K562 (cell line): ENCODE measurements at regions not wholly inside any gene's neighbourhood (a gene's known extent, or its start where the extent isn't known, plus 50 kb on each side); places are given as distances from the start of the nearest gene placed in this dataset.

Experiments used
- ATAC-seq: fragments of 200-7000 bp; cut with Tn5 transposase; 3 replicates; pipeline ENCODE4 v1.9.1; 2020; ENCODE audit warnings: moderate library complexity
- BruUV-seq: library from RNA; stranded (reverse); fragments of 400-500 nt; replicated peaks from 2 replicates; lab custom pipeline; 2021; lab: Mats Ljungman, UMichigan
- CTCF ChIA-PET: fragments of 300-600 bp; formaldehyde crosslinking; extraction: SDS; loops from one replicate; lab custom pipeline; 2021; ENCODE audit warnings: low intra/inter-chr PET ratio; lab: Yijun Ruan, JAX
- POLR2A ChIA-PET: fragments of 300-600, 350-650 bp; sonication (Branson Sonifier 250); formaldehyde crosslinking; extraction: SDS; loops from one replicate; lab custom pipeline; 2021; ENCODE audit warnings: antibody characterized with exemption, inconsistent platforms; lab: Yijun Ruan, JAX
- DNase-seq, 4 experiments: peaks; one replicate each; pipeline versions ENCODE4 v3.0.0 to v3.0.0-alpha.2; 2011 to 2018; ENCODE audit warnings: low spot score in 3 of 4, mixed read lengths in 3 of 4; ENCODE audit errors: extremely low read depth in 1 of 4
- FAIRE-seq: peaks from 2 replicates; lab custom pipeline; 2011; peaks lifted over from hg19 to GRCh38; lab: Jason Lieb, UNC
- H2AFZ ChIP-seq: 2 replicates; pipeline ENCODE4 v1.6.0; 2011; ENCODE audit warnings: low read depth, low read length, control low read depth, inconsistent platforms
- H3K27ac ChIP-seq: fragments of 200-600 bp; 3 replicates; pipeline ENCODE4 v1.8.0; 2011; ENCODE audit warnings: low read depth, mild to moderate bottlenecking, control low read depth, inconsistent platforms, low read length, moderate library complexity, mixed read lengths; ENCODE audit errors: extremely low read depth
- H3K27me3 ChIP-seq, 2 experiments: fragments of 300-600 bp in 1 of 2; 2 replicates in 1 of 2; 3 replicates in 1 of 2; pipeline versions ENCODE4 v1.6.0 to v1.8.0; 2011; ENCODE audit warnings: inconsistent platforms in 2 of 2, low read length in 2 of 2, mild to moderate bottlenecking in 1 of 2, mixed read lengths in 1 of 2, moderate library complexity in 1 of 2; ENCODE audit not compliant: control insufficient read depth in 2 of 2, insufficient read depth in 2 of 2
- H3K36me3 ChIP-seq: fragments of 300-600 bp; 3 replicates; pipeline ENCODE4 v1.8.0; 2011; ENCODE audit warnings: mild to moderate bottlenecking, low read length, inconsistent platforms; ENCODE audit not compliant: control insufficient read depth, insufficient read depth
- H3K4me1 ChIP-seq, 2 experiments: fragments of 200-600 bp in 1 of 2; replicated peaks in 1 of 2; 2 replicates in 1 of 2; 3 replicates in 1 of 2; pipeline versions ENCODE4 v1.5.1 to v1.8.0; 2011; ENCODE audit warnings: inconsistent platforms in 2 of 2, low read length in 2 of 2, mild to moderate bottlenecking in 1 of 2, mixed read lengths in 1 of 2, moderate library complexity in 1 of 2; ENCODE audit not compliant: control insufficient read depth in 2 of 2, insufficient read depth in 2 of 2
- H3K4me2 ChIP-seq: 2 replicates; pipeline ENCODE4 v1.6.1; 2011; ENCODE audit warnings: low read length, control low read depth, inconsistent platforms, mixed read lengths; ENCODE audit not compliant: insufficient read depth
- H3K4me3 ChIP-seq: fragments of 200-600 bp; sonication (generic), shearing (Covaris generic); 2 replicates; pipeline ENCODE4 v1.5.1; 2016; ENCODE audit warnings: control low read depth, inconsistent platforms
- H3K79me2 ChIP-seq: fragments of 200-600 bp; 3 replicates; pipeline ENCODE4 v1.8.0; 2011; ENCODE audit warnings: low read length, inconsistent platforms; ENCODE audit not compliant: control insufficient read depth, insufficient read depth
- H3K9ac ChIP-seq, 2 experiments: 2 replicates each; pipeline versions ENCODE4 v1.6.0 to v1.6.1; 2011; ENCODE audit warnings: low read depth in 2 of 2, low read length in 2 of 2, control low read depth in 1 of 2, inconsistent platforms in 1 of 2, mild to moderate bottlenecking in 1 of 2, mixed read lengths in 1 of 2; ENCODE audit not compliant: insufficient read depth in 1 of 2
- H3K9me1 ChIP-seq: one replicate; pipeline ENCODE4 v1.6.0; 2011; ENCODE audit warnings: inconsistent platforms, mild to moderate bottlenecking, low read length, moderate library complexity; ENCODE audit not compliant: control insufficient read depth, insufficient read depth
- H3K9me3 ChIP-seq: replicated peaks from 2 replicates; pipeline ENCODE4 v1.5.1; 2011; ENCODE audit warnings: low read depth, low read length, inconsistent platforms; ENCODE audit not compliant: control insufficient read depth, insufficient read depth
- H4K20me1 ChIP-seq: replicated peaks from 2 replicates; pipeline ENCODE4 v1.6.1; 2011; ENCODE audit warnings: low read length, inconsistent platforms, mixed read lengths; ENCODE audit not compliant: control insufficient read depth, insufficient read depth
- CTCFL ChIP-seq: IDR thresholded peaks from 2 replicates; pipeline ENCODE4 v1.6.1; 2011; ENCODE audit warnings: borderline replicate concordance, low read depth, mild to moderate bottlenecking, moderate library complexity, low read length; ENCODE audit not compliant: insufficient read depth, poor library complexity, severe bottlenecking
- GABPB1 ChIP-seq: sonication (generic); formaldehyde crosslinking; IDR thresholded peaks from 2 replicates; pipeline ENCODE4 v1.8.0; 2022; ENCODE audit warnings: mild to moderate bottlenecking, missing genetic modification reagents
- MEIS2 ChIP-seq: fragments of 450-650 bp; IDR thresholded peaks from 2 replicates; pipeline ENCODE4 v1.6.1; 2014; ENCODE audit warnings: mild to moderate bottlenecking; ENCODE audit not compliant: partially characterized antibody
- MTF1 ChIP-seq: fragments of 250-450 bp; sonication (Bioruptor Pico); IDR thresholded peaks from 2 replicates; pipeline ENCODE4 v1.9.0; 2021; ENCODE audit warnings: moderate library complexity, mild to moderate bottlenecking, inconsistent platforms, borderline replicate concordance
- PTBP1 ChIP-seq: fragments of 200-400 bp; formaldehyde crosslinking; IDR thresholded peaks from 2 replicates; pipeline ENCODE4 v1.6.1; 2017; ENCODE audit warnings: low read depth, low read length
- TEAD1 ChIP-seq, 2 experiments: fragments of 450-650 bp in 1 of 2; sonication (generic) in 1 of 2; formaldehyde crosslinking; IDR thresholded peaks; 2 replicates each; pipeline versions ENCODE4 v1.4.0 to v1.8.0; 2020 to 2022; ENCODE audit warnings: mild to moderate bottlenecking in 2 of 2, missing genetic modification reagents in 1 of 2
- ZKSCAN1 ChIP-seq: fragments of 150-350 bp; IDR thresholded peaks from 2 replicates; pipeline ENCODE4 v1.6.1; 2016; ENCODE audit warnings: low read depth, low read length
- ZNF311 ChIP-seq: fragments of 250-450 bp; sonication (Bioruptor Pico); IDR thresholded peaks from 2 replicates; pipeline ENCODE4 v1.4.0; 2020; ENCODE audit warnings: mild to moderate bottlenecking, moderate library complexity
- WGBS: fragments of 100-300 bp; shearing (Covaris generic); methylation state at CpG from one replicate; pipeline ENCODE4 v1.1.6; 2016; ENCODE audit warnings: low coverage, mixed read lengths; ENCODE audit not compliant: insufficient coverage; ENCODE audit errors: missing lambda C conversion rate; 5-methylcytosine and 5-hydroxymethylcytosine counted together
- in situ Hi-C: fragments of 300-500 bp; cut with MboI; formaldehyde crosslinking; loops from 4 replicates; pipeline ENCODE4 v1.15.0; 2018; ENCODE audit warnings: inconsistent platforms, mixed read lengths
- intact Hi-C: fragments of 100-400 bp; cut with micrococcal nuclease; formaldehyde crosslinking; loops from 2 replicates; pipeline ENCODE4 v1.14.2; 2022
- TF ChIP-seq, protein P1 (sequence below): sonication (generic); formaldehyde crosslinking; IDR thresholded peaks from 2 replicates; pipeline ENCODE4 v1.8.1; 2023; ENCODE audit warnings: mild to moderate bottlenecking, missing genetic modification reagents
- TF ChIP-seq, protein P2 (sequence below): fragments of 450-650 bp; formaldehyde crosslinking; conservative IDR thresholded peaks from 2 replicates; pipeline ENCODE4 v1.4.0; 2022; ENCODE audit warnings: mild to moderate bottlenecking, missing genetic modification characterization
- TF ChIP-seq, protein P3 (sequence below): IDR thresholded peaks from 3 replicates; pipeline ENCODE4 v1.6.1; 2011; ENCODE audit warnings: borderline replicate concordance, mild to moderate bottlenecking; ENCODE audit not compliant: insufficient read length, insufficient read depth

DNA sequence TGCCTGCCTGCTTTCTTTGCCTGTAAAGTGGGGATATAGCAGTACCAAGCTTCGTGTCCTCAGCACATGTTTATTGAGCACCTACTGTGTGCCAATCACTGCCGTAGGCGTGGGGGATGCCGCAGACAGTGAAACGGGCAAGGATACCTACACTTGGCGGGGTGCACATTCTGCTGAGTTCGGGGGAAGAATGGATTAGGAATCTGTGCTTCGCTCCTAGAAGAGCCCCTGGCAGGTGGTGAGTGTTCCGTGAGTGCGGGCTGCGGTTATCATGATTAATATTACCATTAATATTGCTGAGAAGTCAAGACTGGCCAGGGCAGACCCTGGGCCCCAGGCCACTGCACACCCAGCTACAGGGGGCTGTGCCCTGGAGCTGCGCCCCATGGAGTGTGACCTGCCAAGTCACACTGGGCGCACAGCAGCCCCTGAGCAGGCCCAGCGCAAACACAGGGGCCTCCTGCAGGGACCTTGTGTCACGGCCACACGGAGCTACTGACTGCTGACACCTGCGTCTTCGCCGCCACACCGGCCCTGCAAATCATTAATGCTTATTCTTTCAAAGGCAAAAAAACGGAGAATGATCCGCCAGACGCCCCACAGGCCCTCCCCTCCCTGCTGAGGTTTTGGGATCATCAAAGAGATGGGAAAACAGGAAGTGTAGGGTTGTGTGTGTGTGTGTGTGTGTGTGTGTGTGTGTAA is 213.4 kb upstream of the GSE1 start (continued):
- TF ChIP-seq, protein P1, sequence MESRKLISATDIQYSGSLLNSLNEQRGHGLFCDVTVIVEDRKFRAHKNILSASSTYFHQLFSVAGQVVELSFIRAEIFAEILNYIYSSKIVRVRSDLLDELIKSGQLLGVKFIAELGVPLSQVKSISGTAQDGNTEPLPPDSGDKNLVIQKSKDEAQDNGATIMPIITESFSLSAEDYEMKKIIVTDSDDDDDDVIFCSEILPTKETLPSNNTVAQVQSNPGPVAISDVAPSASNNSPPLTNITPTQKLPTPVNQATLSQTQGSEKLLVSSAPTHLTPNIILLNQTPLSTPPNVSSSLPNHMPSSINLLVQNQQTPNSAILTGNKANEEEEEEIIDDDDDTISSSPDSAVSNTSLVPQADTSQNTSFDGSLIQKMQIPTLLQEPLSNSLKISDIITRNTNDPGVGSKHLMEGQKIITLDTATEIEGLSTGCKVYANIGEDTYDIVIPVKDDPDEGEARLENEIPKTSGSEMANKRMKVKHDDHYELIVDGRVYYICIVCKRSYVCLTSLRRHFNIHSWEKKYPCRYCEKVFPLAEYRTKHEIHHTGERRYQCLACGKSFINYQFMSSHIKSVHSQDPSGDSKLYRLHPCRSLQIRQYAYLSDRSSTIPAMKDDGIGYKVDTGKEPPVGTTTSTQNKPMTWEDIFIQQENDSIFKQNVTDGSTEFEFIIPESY = peak; percentile 95

GRCh38 chr16:85400305-85401205 is 212.6 kb upstream of the GSE1 start:
- ChIA-PET CTCF (no interaction called here), POLR2A (no interaction called here)
- no peaks in the 10 kb centered on the region for H4K20me1 ChIP-seq
- BruUV-seq = no TSS peak
- FAIRE-seq = peak; percentile 86
- ATAC-seq = no peak
- H3K9me1 ChIP-seq = no peaks in the 10 kb centered on the region
- peaks cover 41 to 65% of the 10 kb centered on the region in 2 experiments for H3K4me1 ChIP-seq
- H3K79me2 ChIP-seq = peaks cover 6% of the 10 kb centered on the region; the same call in 2 of the 3 replicates
- intact Hi-C loops = no loop called here
- H2AFZ ChIP-seq = no peak overlapping the region
- peaks cover 9% of the 10 kb centered on the region for H3K9me3 ChIP-seq
- H3K36me3 ChIP-seq = no peaks in the 10 kb centered on the region; the same call in 2 of the 3 replicates
- H3K27me3 ChIP-seq = no peaks in the 10 kb centered on the region
- no peak for DNase-seq
- in situ Hi-C loops = no loop called here
- no peak overlapping the region for H3K4me2 ChIP-seq
- H3K4me3 ChIP-seq = no peak overlapping the region
- no peak overlapping the region for H3K9ac ChIP-seq
- 94% methylated on average over 25 of the region's 25 CpGs for WGBS
- no peak overlapping the region; the same call in 2 of the 3 replicates for H3K27ac ChIP-seq
- no peak for TF ChIP-seq ZKSCAN1
- no peak for TF ChIP-seq ZNF311 (CRISPR knock-in tag)
- TF ChIP-seq TEAD1 (CRISPR knock-in tag; IDR thresholded peaks at IDR 0.05) = 0 out of 4 replicates have a peak, but pooled peaks of 1 of the 2 experiments have one; percentile 20
- no peak for TF ChIP-seq MTF1
- no peak for TF ChIP-seq GABPB1 (CRISPR knock-in tag)
- no peak for TF ChIP-seq CTCFL
- TF ChIP-seq, protein P2, sequence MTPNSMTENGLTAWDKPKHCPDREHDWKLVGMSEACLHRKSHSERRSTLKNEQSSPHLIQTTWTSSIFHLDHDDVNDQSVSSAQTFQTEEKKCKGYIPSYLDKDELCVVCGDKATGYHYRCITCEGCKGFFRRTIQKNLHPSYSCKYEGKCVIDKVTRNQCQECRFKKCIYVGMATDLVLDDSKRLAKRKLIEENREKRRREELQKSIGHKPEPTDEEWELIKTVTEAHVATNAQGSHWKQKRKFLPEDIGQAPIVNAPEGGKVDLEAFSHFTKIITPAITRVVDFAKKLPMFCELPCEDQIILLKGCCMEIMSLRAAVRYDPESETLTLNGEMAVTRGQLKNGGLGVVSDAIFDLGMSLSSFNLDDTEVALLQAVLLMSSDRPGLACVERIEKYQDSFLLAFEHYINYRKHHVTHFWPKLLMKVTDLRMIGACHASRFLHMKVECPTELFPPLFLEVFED (CRISPR knock-in tag) = 0 out of 2 replicates have a peak, but pooled peaks have one; percentile 4
- TF ChIP-seq, protein P3, sequence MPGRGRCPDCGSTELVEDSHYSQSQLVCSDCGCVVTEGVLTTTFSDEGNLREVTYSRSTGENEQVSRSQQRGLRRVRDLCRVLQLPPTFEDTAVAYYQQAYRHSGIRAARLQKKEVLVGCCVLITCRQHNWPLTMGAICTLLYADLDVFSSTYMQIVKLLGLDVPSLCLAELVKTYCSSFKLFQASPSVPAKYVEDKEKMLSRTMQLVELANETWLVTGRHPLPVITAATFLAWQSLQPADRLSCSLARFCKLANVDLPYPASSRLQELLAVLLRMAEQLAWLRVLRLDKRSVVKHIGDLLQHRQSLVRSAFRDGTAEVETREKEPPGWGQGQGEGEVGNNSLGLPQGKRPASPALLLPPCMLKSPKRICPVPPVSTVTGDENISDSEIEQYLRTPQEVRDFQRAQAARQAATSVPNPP = no peak
- TF ChIP-seq PTBP1 = no peak
- TF ChIP-seq MEIS2 = no peak
